ENCODE measurements at regions not wholly inside any gene's neighbourhood (a gene's known extent, or its start where the extent isn't known, plus 50 kb on each side); places are given as distances from the start of the nearest gene placed in this dataset.

- DNase-seq (ENCODE audit: low spot score in 2 of 2) (no peak), ATAC-seq (no peak)
- no peaks in the 10 kb centered on the region for H3K9me3 Mint-ChIP-seq
- H3K36me3 Mint-ChIP-seq = no peaks in the 10 kb centered on the region
- no peaks in the 10 kb centered on the region for H3K4me1 Mint-ChIP-seq
- no peak overlapping the region for H3K4me3 Mint-ChIP-seq
- no peak overlapping the region for H3K27ac Mint-ChIP-seq
These were observed 51.9 kb upstream of the CWC22 start for GRCh38 chr2:180058993-180059392.

GRCh38 chr2:180057706-180058412 is 50.8 kb upstream of the CWC22 start:
- DNase-seq (ENCODE audit: low spot score in 2 of 2) (no peak), ATAC-seq (no peak)
- H3K9me3 Mint-ChIP-seq = no peaks in the 10 kb centered on the region
- H3K4me1 Mint-ChIP-seq = no peaks in the 10 kb centered on the region
- no peak overlapping the region for H3K4me3 Mint-ChIP-seq
- H3K27ac Mint-ChIP-seq = no peak overlapping the region
- H3K36me3 Mint-ChIP-seq = no peaks in the 10 kb centered on the region

Measured in stimulated activated effector memory CD8-positive, alpha-beta T cell treated with anti-CD3 and anti-CD28 coated beads, Interleukin-12 subunit alpha, Interleukin-12 subunit beta, amount 100 ng/mL, for 72 hours (primary cell).